Activated B cell treated with CpG ODN at 0.5 μM for 24 hours (primary cell): ENCODE measurements at regions not wholly inside any gene's neighbourhood (a gene's known extent, or its start where the extent isn't known, plus 50 kb on each side); places are given as distances from the start of the nearest gene placed in this dataset.

Source experiments
- ATAC-seq: fragments of 200-7000 bp; cut with Tn5 transposase; one replicate; pipeline ENCODE4 v1.10.0; 2021; ENCODE audit warnings: low read depth, mild to moderate bottlenecking, moderate library complexity
- CTCF ChIA-PET: fragments of 350-600 bp; sonication (Branson Sonifier 250); formaldehyde crosslinking; loops from one replicate; lab custom pipeline; 2021; ENCODE audit warnings: antibody characterized with exemption; lab: Charles Lee
- POLR2A ChIA-PET: fragments of 350-600 bp; sonication (Branson Sonifier 250); formaldehyde crosslinking; loops from one replicate; lab custom pipeline; 2021; ENCODE audit warnings: antibody characterized with exemption; lab: Charles Lee
- DNase-seq: peaks from one replicate; pipeline ENCODE4 v3.0.0; 2022
- H3K27ac Mint-ChIP-seq: one replicate; pipeline ENCODE4 v1.8.0; 2020; ENCODE audit warnings: mixed read lengths
- H3K27me3 Mint-ChIP-seq: one replicate; pipeline ENCODE4 v1.8.0; 2021; ENCODE audit warnings: mixed read lengths
- H3K36me3 Mint-ChIP-seq: one replicate; pipeline ENCODE4 v1.8.0; 2021; ENCODE audit warnings: low read depth, mixed read lengths
- H3K4me1 Mint-ChIP-seq: one replicate; pipeline ENCODE4 v1.8.0; 2021; ENCODE audit warnings: mixed read lengths
- H3K4me3 Mint-ChIP-seq: one replicate; pipeline ENCODE4 v1.8.0; 2020; ENCODE audit warnings: mild to moderate bottlenecking, mixed read lengths
- H3K9me3 Mint-ChIP-seq: one replicate; pipeline ENCODE4 v1.8.0; 2020; ENCODE audit warnings: mixed read lengths
- CTCF ChIP-seq: fragments of 200-600 bp; IDR thresholded peaks from one replicate; pipeline ENCODE4 v1.8.0; 2022; ENCODE audit warnings: antibody characterized with exemption, mild to moderate bottlenecking
- intact Hi-C: fragments of 100-400 bp; cut with micrococcal nuclease; formaldehyde crosslinking; loops from one replicate; pipeline ENCODE4 v1.15.1; 2024

- no peak for ATAC-seq
- intact Hi-C loops: no loop called here
- CTCF ChIA-PET: no interaction called here
Observed at GRCh38 chr2:215760091-215760490, 253.3 kb downstream of the MREG start.

GRCh38 chr2:215758691-215759090 is 254.7 kb downstream of the MREG start:
- H3K9me3 Mint-ChIP-seq: no peaks in the 10 kb centered on the region

More at GRCh38 chr2:215760091-215760490, 253.3 kb downstream of the MREG start:
- no peaks in the 10 kb centered on the region for H3K36me3 Mint-ChIP-seq
- H3K4me1 Mint-ChIP-seq: no peaks in the 10 kb centered on the region
- no peak overlapping the region for H3K4me3 Mint-ChIP-seq
- DNase-seq: no peak
- no peaks in the 10 kb centered on the region for H3K9me3 Mint-ChIP-seq
- H3K27me3 Mint-ChIP-seq: peaks cover 1% of the 10 kb centered on the region
- TF ChIP-seq CTCF: no peak
- POLR2A ChIA-PET: no interaction called here
- no peak overlapping the region for H3K27ac Mint-ChIP-seq

GRCh38 chr2:215756346-215756730 is 257.0 kb downstream of the MREG start:
- H3K27ac Mint-ChIP-seq: no peak overlapping the region
- POLR2A ChIA-PET: no interaction called here

More at GRCh38 chr2:215758691-215759090, 254.7 kb downstream of the MREG start:
- ChIA-PET CTCF (no interaction called here), POLR2A (no interaction called here)
- intact Hi-C loops: no loop called here
- H3K27me3 Mint-ChIP-seq: no peaks in the 10 kb centered on the region
- no peak for ATAC-seq
- no peaks in the 10 kb centered on the region for H3K36me3 Mint-ChIP-seq
- H3K4me1 Mint-ChIP-seq: no peaks in the 10 kb centered on the region
- no peak overlapping the region for H3K4me3 Mint-ChIP-seq
- H3K27ac Mint-ChIP-seq: no peak overlapping the region
- TF ChIP-seq CTCF: no peak
- DNase-seq: no peak

GRCh38 chr2:215755641-215756345 is 257.6 kb downstream of the MREG start:
- Mint-ChIP-seq H3K4me1 (no peaks in the 10 kb centered on the region), H3K9me3 (no peaks in the 10 kb centered on the region), H3K27me3 (no peaks in the 10 kb centered on the region), H3K4me3 (no peak overlapping the region), H3K27ac (no peak overlapping the region), H3K36me3 (no peaks in the 10 kb centered on the region)
- TF ChIP-seq CTCF: no peak
- CTCF ChIA-PET: no interaction called here
- ATAC-seq: no peak
- intact Hi-C loops: no loop called here
- POLR2A ChIA-PET: no interaction called here
- no peak for DNase-seq

More at GRCh38 chr2:215756346-215756730, 257.0 kb downstream of the MREG start:
- Mint-ChIP-seq H3K27me3 (no peaks in the 10 kb centered on the region), H3K4me3 (no peak overlapping the region), H3K4me1 (no peaks in the 10 kb centered on the region), H3K9me3 (no peaks in the 10 kb centered on the region), H3K36me3 (no peaks in the 10 kb centered on the region)
- CTCF ChIA-PET: no interaction called here
- ATAC-seq: no peak
- intact Hi-C loops: no loop called here
- no peak for TF ChIP-seq CTCF
- no peak for DNase-seq

- ATAC-seq (no peak), DNase-seq (no peak)
- ChIA-PET CTCF (no interaction called here), POLR2A (no interaction called here)
- Mint-ChIP-seq H3K4me1 (no peaks in the 10 kb centered on the region), H3K36me3 (no peaks in the 10 kb centered on the region), H3K4me3 (no peak overlapping the region), H3K9me3 (no peaks in the 10 kb centered on the region), H3K27ac (no peak overlapping the region), H3K27me3 (no peaks in the 10 kb centered on the region)
- no peak for TF ChIP-seq CTCF
- intact Hi-C loops: no loop called here
Observed at GRCh38 chr2:215754546-215754945, 258.8 kb downstream of the MREG start.
